ENCODE measurements at regions not wholly inside any gene's neighbourhood (a gene's known extent, or its start where the extent isn't known, plus 50 kb on each side); places are given as distances from the start of the nearest gene placed in this dataset.

DNA sequence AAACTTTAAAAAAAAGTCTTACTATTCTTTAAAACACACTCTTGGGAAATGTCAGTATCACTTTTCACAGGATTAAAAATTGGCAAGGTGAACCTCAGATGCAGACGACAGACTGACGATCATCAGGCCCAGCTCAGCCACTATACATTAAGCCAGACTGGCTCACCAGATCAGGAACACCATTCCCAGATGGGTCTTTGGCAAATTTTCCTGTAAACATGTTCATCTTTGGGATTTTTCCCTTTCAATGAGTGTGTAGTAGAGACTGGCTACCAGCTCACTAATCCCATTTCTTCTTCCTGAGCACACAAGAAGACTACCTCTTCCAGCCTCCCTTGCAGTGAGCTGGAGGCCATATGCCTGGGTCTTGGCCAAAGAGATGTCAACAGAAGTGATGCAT, 142.7 kb upstream of the CHST15 start:
- TF ChIP-seq EP300 (IDR thresholded peaks at IDR 0.05): no peak
- TF ChIP-seq POLR2A (IDR thresholded peaks at IDR 0.05): no peak
- TF ChIP-seq, protein P1, sequence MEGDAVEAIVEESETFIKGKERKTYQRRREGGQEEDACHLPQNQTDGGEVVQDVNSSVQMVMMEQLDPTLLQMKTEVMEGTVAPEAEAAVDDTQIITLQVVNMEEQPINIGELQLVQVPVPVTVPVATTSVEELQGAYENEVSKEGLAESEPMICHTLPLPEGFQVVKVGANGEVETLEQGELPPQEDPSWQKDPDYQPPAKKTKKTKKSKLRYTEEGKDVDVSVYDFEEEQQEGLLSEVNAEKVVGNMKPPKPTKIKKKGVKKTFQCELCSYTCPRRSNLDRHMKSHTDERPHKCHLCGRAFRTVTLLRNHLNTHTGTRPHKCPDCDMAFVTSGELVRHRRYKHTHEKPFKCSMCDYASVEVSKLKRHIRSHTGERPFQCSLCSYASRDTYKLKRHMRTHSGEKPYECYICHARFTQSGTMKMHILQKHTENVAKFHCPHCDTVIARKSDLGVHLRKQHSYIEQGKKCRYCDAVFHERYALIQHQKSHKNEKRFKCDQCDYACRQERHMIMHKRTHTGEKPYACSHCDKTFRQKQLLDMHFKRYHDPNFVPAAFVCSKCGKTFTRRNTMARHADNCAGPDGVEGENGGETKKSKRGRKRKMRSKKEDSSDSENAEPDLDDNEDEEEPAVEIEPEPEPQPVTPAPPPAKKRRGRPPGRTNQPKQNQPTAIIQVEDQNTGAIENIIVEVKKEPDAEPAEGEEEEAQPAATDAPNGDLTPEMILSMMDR (IDR thresholded peaks at IDR 0.05): no peak
- TF ChIP-seq POLR2AphosphoS5 (IDR thresholded peaks at IDR 0.05): no peak

Data from sigmoid colon (tissue), 4 donors.